Activated CD4-positive, alpha-beta T cell treated with anti-CD3 and anti-CD28 coated beads, Interleukin-2, amount 10 ng/mL, durations not matched to agents 24 days and 14 days (primary cell): ENCODE measurements at regions not wholly inside any gene's neighbourhood (a gene's known extent, or its start where the extent isn't known, plus 50 kb on each side); places are given as distances from the start of the nearest gene placed in this dataset.

Experiments
- DNase-seq: peaks from one replicate; pipeline ENCODE4 v3.0.0; 2022
- H3K27ac Mint-ChIP-seq: one replicate; pipeline ENCODE4 v1.8.0; 2022; ENCODE audit warnings: mild to moderate bottlenecking, mixed read lengths
- H3K27me3 Mint-ChIP-seq: one replicate; pipeline ENCODE4 v1.8.0; 2022; ENCODE audit warnings: mixed read lengths
- H3K36me3 Mint-ChIP-seq: one replicate; pipeline ENCODE4 v1.8.0; 2022; ENCODE audit warnings: low read depth, mild to moderate bottlenecking, mixed read lengths
- H3K4me1 Mint-ChIP-seq: one replicate; pipeline ENCODE4 v1.8.0; 2021; ENCODE audit warnings: mixed read lengths
- H3K4me3 Mint-ChIP-seq: one replicate; pipeline ENCODE4 v1.8.0; 2022; ENCODE audit warnings: mild to moderate bottlenecking, moderate library complexity, mixed read lengths
- H3K9me3 Mint-ChIP-seq: one replicate; pipeline ENCODE4 v1.8.0; 2021; ENCODE audit warnings: mixed read lengths
- intact Hi-C: fragments of 100-400 bp; cut with micrococcal nuclease; formaldehyde crosslinking; loops from one replicate; pipeline ENCODE4 v1.15.1; 2023

- Mint-ChIP-seq H3K4me1 (no peaks in the 10 kb centered on the region), H3K27ac (no peak overlapping the region), H3K27me3 (no peaks in the 10 kb centered on the region), H3K4me3 (no peak overlapping the region), H3K36me3 (no peaks in the 10 kb centered on the region), H3K9me3 (no peaks in the 10 kb centered on the region)
- intact Hi-C loops: no loop called here
- no peak for DNase-seq
These were observed 734.6 kb downstream of the TLR4 start for GRCh38 chr9:118438810-118439209.

- Mint-ChIP-seq H3K27ac (no peak overlapping the region), H3K36me3 (no peaks in the 10 kb centered on the region), H3K4me1 (no peaks in the 10 kb centered on the region), H3K4me3 (no peak overlapping the region), H3K9me3 (no peaks in the 10 kb centered on the region), H3K27me3 (no peaks in the 10 kb centered on the region)
- DNase-seq: no peak
- intact Hi-C loops: no loop called here
These were observed 735.2 kb downstream of the TLR4 start for GRCh38 chr9:118439441-118439840.

- Mint-ChIP-seq H3K4me3 (no peak overlapping the region), H3K27me3 (no peaks in the 10 kb centered on the region), H3K36me3 (no peaks in the 10 kb centered on the region), H3K27ac (no peak overlapping the region), H3K4me1 (no peaks in the 10 kb centered on the region), H3K9me3 (no peaks in the 10 kb centered on the region)
- no peak for DNase-seq
- intact Hi-C loops: no loop called here
These were observed 740.2 kb downstream of the TLR4 start for GRCh38 chr9:118444403-118444802.

- intact Hi-C loops: no loop called here
- no peaks in the 10 kb centered on the region for H3K36me3 Mint-ChIP-seq
- no peak overlapping the region for H3K4me3 Mint-ChIP-seq
- no peak for DNase-seq
- no peaks in the 10 kb centered on the region for H3K9me3 Mint-ChIP-seq
- H3K4me1 Mint-ChIP-seq: no peaks in the 10 kb centered on the region
- no peaks in the 10 kb centered on the region for H3K27me3 Mint-ChIP-seq
- H3K27ac Mint-ChIP-seq: no peak overlapping the region
These were observed 742.9 kb downstream of the TLR4 start for GRCh38 chr9:118446943-118447639.

- Mint-ChIP-seq H3K27ac (no peak overlapping the region), H3K9me3 (no peaks in the 10 kb centered on the region), H3K4me1 (no peaks in the 10 kb centered on the region), H3K27me3 (no peaks in the 10 kb centered on the region), H3K4me3 (no peak overlapping the region), H3K36me3 (no peaks in the 10 kb centered on the region)
- intact Hi-C loops: no loop called here
- no peak for DNase-seq
These were observed 745.4 kb downstream of the TLR4 start for GRCh38 chr9:118449554-118449953.

- Mint-ChIP-seq H3K4me1 (no peaks in the 10 kb centered on the region), H3K9me3 (no peaks in the 10 kb centered on the region), H3K4me3 (no peak overlapping the region), H3K27ac (no peak overlapping the region), H3K36me3 (no peaks in the 10 kb centered on the region), H3K27me3 (no peaks in the 10 kb centered on the region)
- DNase-seq: no peak
- intact Hi-C loops: no loop called here
These were observed 751.1 kb downstream of the TLR4 start for GRCh38 chr9:118455259-118455658.

GRCh38 chr9:118455788-118456187 lies 751.6 kb downstream of the TLR4 start:
- no peak for DNase-seq
- H3K27ac Mint-ChIP-seq: no peak overlapping the region
- H3K9me3 Mint-ChIP-seq: no peaks in the 10 kb centered on the region
- no peak overlapping the region for H3K4me3 Mint-ChIP-seq
- H3K27me3 Mint-ChIP-seq: no peaks in the 10 kb centered on the region
- H3K36me3 Mint-ChIP-seq: no peaks in the 10 kb centered on the region
- no peaks in the 10 kb centered on the region for H3K4me1 Mint-ChIP-seq
- intact Hi-C loops: no loop called here

GRCh38 chr9:118457171-118458000 lies 753.2 kb downstream of the TLR4 start:
- no peaks in the 10 kb centered on the region for H3K27me3 Mint-ChIP-seq
- intact Hi-C loops: no loop called here
- H3K27ac Mint-ChIP-seq: no peak overlapping the region
- DNase-seq: no peak
- H3K4me1 Mint-ChIP-seq: no peaks in the 10 kb centered on the region
- no peaks in the 10 kb centered on the region for H3K9me3 Mint-ChIP-seq
- H3K36me3 Mint-ChIP-seq: no peaks in the 10 kb centered on the region
- H3K4me3 Mint-ChIP-seq: no peak overlapping the region

GRCh38 chr9:118459913-118460312 lies 755.7 kb downstream of the TLR4 start:
- Mint-ChIP-seq H3K36me3 (no peaks in the 10 kb centered on the region), H3K27ac (no peak overlapping the region), H3K4me1 (no peaks in the 10 kb centered on the region), H3K4me3 (no peak overlapping the region), H3K27me3 (no peaks in the 10 kb centered on the region), H3K9me3 (no peaks in the 10 kb centered on the region)
- intact Hi-C loops: no loop called here
- no peak for DNase-seq

GRCh38 chr9:118463419-118463818 lies 759.2 kb downstream of the TLR4 start:
- no peaks in the 10 kb centered on the region for H3K9me3 Mint-ChIP-seq
- no peaks in the 10 kb centered on the region for H3K36me3 Mint-ChIP-seq
- intact Hi-C loops: no loop called here
- DNase-seq: no peak
- H3K27me3 Mint-ChIP-seq: no peaks in the 10 kb centered on the region
- no peaks in the 10 kb centered on the region for H3K4me1 Mint-ChIP-seq
- no peak overlapping the region for H3K4me3 Mint-ChIP-seq
- no peak overlapping the region for H3K27ac Mint-ChIP-seq

- Mint-ChIP-seq H3K36me3 (no peaks in the 10 kb centered on the region), H3K9me3 (no peaks in the 10 kb centered on the region), H3K4me1 (no peaks in the 10 kb centered on the region), H3K4me3 (no peak overlapping the region), H3K27me3 (no peaks in the 10 kb centered on the region), H3K27ac (no peak overlapping the region)
- DNase-seq: no peak
- intact Hi-C loops: no loop called here
These were observed 769.3 kb downstream of the TLR4 start for GRCh38 chr9:118473521-118473920.

- intact Hi-C loops: no loop called here
- DNase-seq: no peak
- Mint-ChIP-seq H3K4me1 (no peaks in the 10 kb centered on the region), H3K9me3 (no peaks in the 10 kb centered on the region), H3K27me3 (no peaks in the 10 kb centered on the region), H3K27ac (no peak overlapping the region), H3K4me3 (no peak overlapping the region), H3K36me3 (no peaks in the 10 kb centered on the region)
These were observed 774.5 kb downstream of the TLR4 start for GRCh38 chr9:118478752-118479151.

GRCh38 chr9:118482306-118482705 lies 778.1 kb downstream of the TLR4 start:
- no peaks in the 10 kb centered on the region for H3K9me3 Mint-ChIP-seq
- H3K4me3 Mint-ChIP-seq: no peak overlapping the region
- H3K27ac Mint-ChIP-seq: no peak overlapping the region
- intact Hi-C loops: no loop called here
- H3K4me1 Mint-ChIP-seq: no peaks in the 10 kb centered on the region
- H3K27me3 Mint-ChIP-seq: no peaks in the 10 kb centered on the region
- H3K36me3 Mint-ChIP-seq: no peaks in the 10 kb centered on the region
- DNase-seq: no peak

- H3K27ac Mint-ChIP-seq: no peak overlapping the region
- H3K36me3 Mint-ChIP-seq: no peaks in the 10 kb centered on the region
- H3K27me3 Mint-ChIP-seq: no peaks in the 10 kb centered on the region
- intact Hi-C loops: no loop called here
- H3K4me1 Mint-ChIP-seq: no peaks in the 10 kb centered on the region
- no peak for DNase-seq
- H3K4me3 Mint-ChIP-seq: no peak overlapping the region
- H3K9me3 Mint-ChIP-seq: no peaks in the 10 kb centered on the region
These were observed 779.5 kb downstream of the TLR4 start for GRCh38 chr9:118483677-118484076.
